Dedifferentiated amniotic fluid mesenchymal stem cell (primary cell): ENCODE measurements at regions not wholly inside any gene's neighbourhood (a gene's known extent, or its start where the extent isn't known, plus 50 kb on each side); places are given as distances from the start of the nearest gene placed in this dataset.

Source experiments
- DNase-seq: peaks from one replicate; pipeline ENCODE4 v3.0.0-alpha.2; 2016; ENCODE audit errors: extremely low spot score

GRCh38 chr2:158006961-158007719 lies 94.5 kb upstream of the UPP2 start:
- no peak for DNase-seq

GRCh38 chr2:158004126-158004764 lies 97.4 kb upstream of the UPP2 start:
- no peak for DNase-seq

DNA sequence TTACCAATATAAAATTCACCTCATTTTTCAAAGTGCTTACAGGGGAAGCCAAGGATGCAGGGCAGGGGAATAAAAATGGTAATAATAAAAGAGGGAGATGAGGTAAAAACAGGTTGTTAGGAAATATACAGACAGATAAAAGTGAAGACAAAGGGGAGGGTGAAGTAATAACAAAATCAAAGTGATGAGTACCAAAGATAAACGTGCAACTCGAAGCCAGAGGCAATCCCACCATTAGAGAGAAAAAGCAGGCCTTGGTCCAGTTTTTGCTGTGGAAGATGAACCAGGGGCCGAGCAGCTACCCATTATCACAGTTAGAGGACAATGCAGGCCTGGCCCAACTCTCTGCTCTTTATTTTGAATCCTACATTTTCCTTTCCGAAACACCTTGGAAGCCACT lies 99.6 kb upstream of the UPP2 start:
- DNase-seq = no peak

DNA sequence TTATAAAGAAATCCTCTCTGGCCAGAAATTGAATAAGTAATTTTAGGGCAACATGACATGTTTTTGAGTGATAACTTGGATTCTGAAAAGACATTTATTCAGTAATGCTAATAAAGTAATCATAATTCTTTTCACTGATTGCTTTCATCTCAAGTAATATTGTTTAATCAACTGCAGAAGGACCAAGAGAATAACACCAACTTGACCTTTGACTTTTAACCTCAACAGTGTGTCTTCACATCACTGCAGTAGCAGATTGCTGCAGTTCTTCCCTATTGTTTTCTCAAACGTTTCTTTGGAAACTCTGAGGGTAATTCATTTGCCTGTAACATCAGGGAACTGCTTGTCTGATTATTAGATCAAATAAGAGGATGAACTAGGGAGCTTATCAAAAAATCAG lies 104.9 kb upstream of the UPP2 start:
- DNase-seq = no peak

GRCh38 chr2:157995117-157995516 lies 106.6 kb upstream of the UPP2 start:
- DNase-seq = no peak

DNA sequence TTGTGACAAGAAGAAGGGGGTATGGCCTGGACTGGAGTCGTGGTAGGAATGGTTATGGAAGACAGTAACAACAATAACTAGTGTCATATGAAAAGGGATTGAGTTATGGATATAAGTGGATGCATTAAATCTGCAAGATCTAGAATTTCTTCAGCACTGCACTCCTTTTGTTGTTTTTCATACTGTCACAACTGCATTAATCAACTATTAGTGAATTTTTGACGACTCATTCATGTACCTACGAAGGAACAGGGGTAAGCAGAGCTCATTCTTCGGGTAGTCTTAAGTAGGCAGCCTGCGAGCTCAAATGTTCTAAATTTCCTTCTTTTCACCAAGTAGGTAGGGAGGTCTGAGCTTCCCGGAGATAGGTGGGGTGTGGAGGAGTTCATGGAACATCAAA lies 109.7 kb upstream of the UPP2 start:
- no peak for DNase-seq

GRCh38 chr2:157990173-157990572 lies 111.5 kb upstream of the UPP2 start:
- no peak for DNase-seq

DNA sequence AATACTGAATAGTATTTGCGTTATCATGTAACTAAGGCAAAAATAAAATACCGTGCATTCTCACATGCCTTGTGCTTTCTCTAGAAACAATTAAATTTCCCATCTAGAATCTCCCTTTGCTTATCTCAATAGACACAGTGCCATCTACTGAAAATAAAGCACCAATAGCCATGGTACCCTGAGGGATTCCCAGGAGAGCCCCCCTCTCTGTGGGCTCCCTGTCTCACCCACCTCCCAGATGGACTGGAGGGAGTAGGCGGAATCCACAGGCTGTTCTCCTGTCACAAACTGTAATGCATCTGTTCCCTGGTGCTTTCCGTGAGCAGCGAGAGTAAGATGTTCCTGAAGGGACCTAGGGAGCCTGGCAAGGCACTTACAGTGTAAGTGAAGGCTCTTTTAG lies 112.4 kb upstream of the UPP2 start:
- DNase-seq = no peak

- no peak for DNase-seq
These were observed 110.6 kb upstream of the ACVR1 start for GRCh38 chr2:157986761-157987160.

GRCh38 chr2:157984866-157985265 lies 108.7 kb upstream of the ACVR1 start:
- no peak for DNase-seq

DNA sequence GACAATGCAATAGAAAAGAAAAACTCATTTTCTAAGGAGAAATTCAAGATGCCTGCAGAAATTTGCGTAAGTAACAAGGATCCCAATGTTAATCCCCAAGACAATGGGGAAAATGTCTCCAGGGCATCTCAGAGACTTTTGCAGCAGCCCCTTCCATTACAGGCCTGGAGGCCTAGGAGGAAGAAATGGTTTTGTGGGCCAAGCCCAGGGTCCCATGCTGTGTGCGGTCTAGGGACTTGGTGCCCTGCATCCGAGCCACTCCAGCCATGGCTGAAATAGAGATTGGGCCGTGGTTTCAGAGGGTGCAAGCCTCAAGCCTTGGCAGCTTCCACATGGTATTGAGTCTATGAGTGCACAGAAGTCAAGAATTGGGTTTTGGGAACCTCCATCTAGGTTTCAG lies 103.9 kb upstream of the ACVR1 start:
- DNase-seq = no peak

GRCh38 chr2:157971702-157972101 lies 95.6 kb upstream of the ACVR1 start:
- DNase-seq = no peak

DNA sequence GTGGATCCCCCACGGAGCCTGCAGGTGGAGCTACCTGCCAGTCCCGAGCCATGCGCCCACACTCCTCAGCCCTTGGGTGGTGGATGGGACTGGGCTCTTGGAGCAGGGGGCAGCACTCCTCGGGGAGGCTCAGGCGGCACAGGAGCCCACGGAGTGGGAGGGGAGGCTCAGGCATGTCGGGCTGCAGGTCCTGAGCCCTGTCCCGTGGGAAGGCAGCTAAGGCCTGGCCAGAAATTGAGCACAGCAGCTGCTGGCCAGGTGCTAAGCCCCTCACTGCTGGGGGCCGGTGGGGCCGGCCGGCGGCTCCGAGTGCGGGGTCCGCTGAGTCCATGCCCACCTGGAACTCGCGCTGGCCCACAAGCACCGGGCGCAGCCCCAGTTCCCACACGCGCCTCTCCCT lies 91.7 kb upstream of the ACVR1 start:
- DNase-seq = no peak

- no peak for DNase-seq
These were observed 83.1 kb upstream of the ACVR1 start for GRCh38 chr2:157959249-157959648.

DNA sequence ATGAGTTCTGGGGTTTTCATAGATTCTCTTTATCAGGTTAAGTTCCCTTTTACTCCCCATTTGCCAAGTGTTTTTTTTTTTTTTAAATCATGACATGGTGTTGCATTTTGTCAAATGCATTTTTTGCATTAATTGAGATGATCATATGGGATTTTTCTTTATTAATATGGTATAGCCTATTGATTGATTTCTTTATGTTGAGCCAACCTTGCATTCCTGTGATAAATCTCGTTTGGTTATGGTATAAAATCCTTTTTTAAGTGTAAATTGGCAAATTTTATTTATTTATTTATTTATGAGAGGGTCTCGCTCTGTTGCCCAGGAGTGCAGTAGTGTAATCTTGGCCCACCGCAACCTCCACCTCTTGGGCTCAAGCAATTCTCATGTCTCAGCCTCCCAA lies 81.5 kb upstream of the ACVR1 start:
- no peak for DNase-seq

GRCh38 chr2:157952558-157952957 lies 76.4 kb upstream of the ACVR1 start:
- DNase-seq = no peak

- no peak for DNase-seq
These were observed 72.7 kb upstream of the ACVR1 start for GRCh38 chr2:157948856-157949255.

DNA sequence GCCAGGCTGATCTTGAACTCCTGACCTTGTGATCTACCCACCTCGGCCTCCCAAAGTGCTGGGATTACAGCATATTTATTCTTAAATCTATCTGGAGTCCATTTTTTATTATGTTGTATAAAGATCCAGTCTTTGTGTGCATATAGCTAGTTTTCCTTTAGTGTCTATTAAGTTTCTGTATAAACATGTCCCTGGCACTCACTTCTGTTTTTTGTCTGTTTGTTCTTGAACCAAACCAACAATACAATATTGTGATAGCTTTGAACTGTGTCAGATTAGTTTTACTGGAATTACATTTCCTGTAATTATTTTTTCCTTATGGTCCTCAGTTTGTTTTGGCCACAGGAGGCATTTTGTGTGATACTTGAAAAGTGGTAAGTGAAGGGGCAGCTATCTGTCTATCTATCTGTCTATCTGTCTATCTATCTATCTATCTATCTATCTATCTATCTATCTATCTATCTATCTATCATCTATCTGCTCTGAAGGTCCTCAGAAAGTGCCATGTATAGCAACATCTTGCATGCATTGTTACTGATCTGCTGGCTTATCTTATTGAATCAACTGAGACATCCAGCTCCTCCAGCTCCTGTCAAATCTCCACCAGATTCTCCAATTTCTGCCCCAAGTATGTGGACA lies 70.9 kb upstream of the ACVR1 start:
- no peak for DNase-seq

DNA sequence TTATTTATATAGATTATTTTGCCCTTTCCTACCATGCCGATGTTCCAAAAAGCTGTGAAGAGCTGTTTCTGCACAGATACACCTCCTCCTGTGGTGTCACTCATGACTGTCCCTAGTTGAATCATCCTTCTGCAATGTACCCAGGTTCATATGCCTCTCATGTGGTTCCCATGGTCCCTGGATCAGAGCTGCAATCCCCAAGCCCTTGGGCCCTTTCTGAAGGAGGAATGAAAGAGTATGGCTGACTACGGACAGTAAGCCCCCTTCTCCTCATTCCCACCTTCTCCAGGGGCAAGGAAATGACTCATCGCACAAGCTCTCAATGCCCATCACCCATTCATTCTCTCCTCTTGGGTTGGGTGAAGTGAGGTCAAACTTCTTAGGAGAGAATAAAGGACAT lies 63.9 kb upstream of the ACVR1 start:
- no peak for DNase-seq

GRCh38 chr2:157938556-157938955 lies 62.4 kb upstream of the ACVR1 start:
- DNase-seq = no peak

DNA sequence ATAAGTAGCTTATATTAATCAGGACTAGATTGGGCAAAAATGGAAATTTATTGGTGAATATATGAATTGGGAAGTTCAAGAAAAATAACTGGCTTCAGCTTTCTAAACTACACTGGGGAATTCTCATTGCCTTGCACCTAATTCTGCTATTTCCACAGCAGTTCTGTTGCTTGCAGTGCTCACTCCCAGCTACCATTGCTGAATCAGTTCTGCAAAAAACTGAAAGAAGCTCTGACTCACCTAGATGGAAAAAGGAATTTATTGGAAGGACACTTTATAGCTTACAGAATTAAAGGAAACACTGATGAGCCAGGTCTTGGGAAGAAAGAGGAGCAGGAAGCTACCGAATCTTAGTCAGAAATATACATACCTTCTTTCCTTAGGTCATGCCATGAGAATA lies 60.3 kb upstream of the ACVR1 start:
- DNase-seq = no peak

DNA sequence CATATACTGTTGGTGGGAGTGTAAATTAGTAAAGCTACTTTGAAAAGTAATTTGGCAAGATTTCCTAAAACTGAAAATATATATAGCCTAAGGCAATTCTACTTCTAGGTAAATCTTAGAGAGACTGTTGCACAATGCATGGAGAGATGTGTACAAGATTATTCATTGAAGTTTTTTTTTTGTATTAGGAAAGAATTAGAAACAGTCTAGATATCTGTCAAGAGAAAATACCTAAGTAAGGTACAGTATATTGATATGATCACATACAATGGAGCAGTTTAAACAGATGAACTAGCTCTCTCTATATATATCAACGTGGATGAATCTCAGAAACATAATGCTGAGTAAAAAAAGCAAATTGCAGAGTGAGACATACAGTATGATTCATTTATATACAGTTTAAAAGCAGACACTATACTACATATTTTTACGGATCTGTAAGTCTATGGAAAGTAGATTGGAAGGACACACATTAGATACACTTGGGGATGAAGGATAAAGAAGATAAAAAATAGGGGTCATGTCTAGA lies 59.3 kb upstream of the ACVR1 start:
- DNase-seq = no peak
